ENCODE measurements at regions not wholly inside any gene's neighbourhood (a gene's known extent, or its start where the extent isn't known, plus 50 kb on each side); places are given as distances from the start of the nearest gene placed in this dataset.

DNA sequence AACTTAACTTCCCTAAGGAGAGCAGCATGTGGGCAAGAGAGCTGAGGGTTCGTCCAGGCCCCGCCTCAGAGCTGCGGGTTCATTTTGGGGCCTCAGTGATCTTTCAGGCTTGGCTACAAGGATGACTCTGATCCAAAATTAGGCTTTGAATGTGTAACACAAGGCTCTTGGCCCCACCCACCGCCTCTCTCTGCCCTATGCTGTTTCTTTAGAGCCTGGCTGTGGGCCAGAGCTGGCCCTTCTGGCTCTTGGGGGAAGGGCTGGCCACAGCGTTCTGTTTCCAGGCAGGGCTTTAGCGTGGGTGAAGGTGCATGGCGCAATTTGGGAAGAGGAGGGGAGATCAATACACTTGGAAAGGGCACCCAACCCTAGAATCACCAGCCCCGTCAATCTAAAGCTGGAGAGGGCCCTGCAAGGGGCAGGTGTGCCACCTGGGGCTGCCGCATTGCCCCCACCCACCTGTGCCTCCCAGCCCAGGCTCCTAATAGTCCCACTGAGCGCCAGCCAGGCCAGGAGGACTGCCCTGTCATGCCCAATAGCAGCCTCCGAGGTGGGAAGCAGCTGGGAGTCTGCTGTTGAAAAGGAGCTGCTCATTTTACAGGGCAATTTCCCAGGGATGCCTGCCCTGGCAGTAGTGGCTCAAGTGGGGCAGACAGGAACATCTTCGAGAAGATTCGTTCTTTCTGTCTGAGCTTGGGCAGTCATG is 84.5 kb upstream of the MAML3 start:
- no peak for FAIRE-seq
- Histone ChIP-seq H3K4me1 (ENCODE audit: control insufficient read depth in 3 of 3, insufficient read depth in 2 of 3, low read depth in 1 of 3, low read length in 2 of 3) (peaks cover 3 to 43% (median 3%) of the 10 kb centered on the region in 3 donors), H3K9me3 (ENCODE audit: control insufficient read depth in 2 of 2, insufficient read depth in 1 of 2, low read depth in 1 of 2, low read length in 1 of 2) (no peaks in the 10 kb centered on the region), H3K36me3 (ENCODE audit: control insufficient read depth in 3 of 3, insufficient read depth in 2 of 3, low read depth in 1 of 3, low read length in 3 of 3) (no peaks in the 10 kb centered on the region), H3K27me3 (ENCODE audit: control insufficient read depth in 3 of 3, insufficient read depth in 3 of 3, low read length in 3 of 3) (no peaks in the 10 kb centered on the region), H3K4me3 (ENCODE audit: low read depth in 1 of 3, low read length in 3 of 3) (no peak overlapping the region), H3K27ac (ENCODE audit: low read depth in 1 of 3, low read length in 2 of 3) (peak overlapping the region; percentile 45 to 73 (median 69))
- DNase-seq, result peak; percentile 23 to 72
- 13 to 44% (median 40%) methylated on average over 12 to 13 of the region's 13 CpGs for WGBS, 3 donors

DNA sequence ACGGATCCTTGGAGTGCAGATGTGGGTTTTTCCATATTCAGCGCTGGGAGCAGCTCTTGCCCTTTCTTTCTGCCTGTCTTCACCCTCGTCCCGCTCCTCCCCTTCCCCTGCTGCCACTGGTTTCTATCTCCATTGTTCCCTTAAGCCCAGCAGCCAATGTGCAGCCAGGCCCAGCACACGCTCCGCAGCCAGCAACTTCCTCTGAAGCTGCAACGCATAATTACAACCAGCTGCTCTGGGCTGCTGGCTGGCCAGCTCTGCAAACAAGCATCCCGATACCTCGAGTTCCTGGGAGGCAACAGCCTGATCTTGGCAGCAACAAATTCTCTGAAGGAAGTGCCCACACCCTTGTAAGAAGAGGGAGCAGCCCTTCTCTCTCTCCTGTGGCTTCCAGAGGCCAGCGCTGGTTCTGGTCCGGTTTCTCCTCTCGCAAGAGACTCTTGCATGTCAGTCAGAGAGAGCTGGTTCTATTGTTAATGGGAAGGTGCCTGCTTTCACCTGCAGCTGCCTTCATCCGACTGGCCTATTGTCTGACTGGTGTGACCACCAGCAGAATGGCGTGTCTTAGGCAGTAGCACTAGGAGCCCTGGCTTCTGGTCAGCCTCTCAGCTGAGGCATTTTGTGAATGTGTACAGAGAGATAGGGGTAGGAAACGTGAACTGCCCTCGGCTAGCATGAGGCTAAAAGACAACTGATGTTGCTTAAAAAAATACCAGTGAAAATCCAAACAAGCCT is 83.8 kb upstream of the MAML3 start:
- no peak for FAIRE-seq
- Histone ChIP-seq H3K4me3 (ENCODE audit: low read depth in 1 of 3, low read length in 3 of 3) (no peak overlapping the region), H3K27me3 (ENCODE audit: control insufficient read depth in 3 of 3, insufficient read depth in 3 of 3, low read length in 3 of 3) (no peaks in the 10 kb centered on the region), H3K27ac (ENCODE audit: low read depth in 1 of 3, low read length in 2 of 3) (peak overlapping the region; percentile 45 to 73 (median 69)), H3K36me3 (ENCODE audit: control insufficient read depth in 3 of 3, insufficient read depth in 2 of 3, low read depth in 1 of 3, low read length in 3 of 3) (no peaks in the 10 kb centered on the region), H3K9me3 (ENCODE audit: control insufficient read depth in 2 of 2, insufficient read depth in 1 of 2, low read depth in 1 of 2, low read length in 1 of 2) (no peaks in the 10 kb centered on the region), H3K4me1 (ENCODE audit: control insufficient read depth in 3 of 3, insufficient read depth in 2 of 3, low read depth in 1 of 3, low read length in 2 of 3) (peaks cover 3 to 36% (median 3%) of the 10 kb centered on the region in 3 donors)
- 9 to 26% (median 21%) methylated on average over 16 of the region's 16 CpGs for WGBS, 3 donors
- DNase-seq, result peak; percentile 49 to 73

DNA sequence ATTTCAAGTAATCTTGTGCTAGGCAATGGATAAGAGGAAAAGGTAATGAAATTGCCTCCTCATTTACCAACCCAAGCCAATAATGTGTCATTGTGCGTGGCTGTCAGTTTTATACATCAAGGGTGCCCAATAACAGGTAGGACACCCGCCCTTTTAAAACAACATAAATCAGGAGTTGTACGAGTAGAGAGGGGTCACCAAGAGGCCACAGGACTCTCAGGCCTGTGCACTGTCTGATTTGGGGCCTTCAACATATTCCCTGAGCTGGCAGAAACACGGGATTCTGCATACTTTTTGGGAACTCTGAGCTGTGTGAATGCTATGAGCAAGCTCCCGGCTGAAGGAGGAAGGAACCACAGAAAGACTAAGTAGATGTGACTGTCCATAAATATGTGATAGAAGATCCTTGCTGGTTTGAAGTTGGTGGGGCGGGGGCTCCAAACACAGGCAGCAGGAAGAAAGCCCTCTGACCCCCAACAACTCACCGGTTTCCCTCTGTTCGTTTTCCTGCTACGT is 82.7 kb upstream of the MAML3 start:
- Histone ChIP-seq H3K9me3 (ENCODE audit: control insufficient read depth in 2 of 2, insufficient read depth in 1 of 2, low read depth in 1 of 2, low read length in 1 of 2) (no peaks in the 10 kb centered on the region), H3K4me3 (ENCODE audit: low read depth in 1 of 3, low read length in 3 of 3) (no peak overlapping the region), H3K36me3 (ENCODE audit: control insufficient read depth in 3 of 3, insufficient read depth in 2 of 3, low read depth in 1 of 3, low read length in 3 of 3) (no peaks in the 10 kb centered on the region), H3K4me1 (ENCODE audit: control insufficient read depth in 3 of 3, insufficient read depth in 2 of 3, low read depth in 1 of 3, low read length in 2 of 3) (peaks cover 0 to 26% (median 3%) of the 10 kb centered on the region in 3 donors), H3K27ac (ENCODE audit: low read depth in 1 of 3, low read length in 2 of 3) (peak overlapping the region in 1 of 3 donors; percentile 20), H3K27me3 (ENCODE audit: control insufficient read depth in 3 of 3, insufficient read depth in 3 of 3, low read length in 3 of 3) (no peaks in the 10 kb centered on the region)
- DNase-seq (no peak), FAIRE-seq (no peak)
- 73 to 76% (median 74%) methylated on average over 9 of the region's 9 CpGs for WGBS, 3 donors

DNA sequence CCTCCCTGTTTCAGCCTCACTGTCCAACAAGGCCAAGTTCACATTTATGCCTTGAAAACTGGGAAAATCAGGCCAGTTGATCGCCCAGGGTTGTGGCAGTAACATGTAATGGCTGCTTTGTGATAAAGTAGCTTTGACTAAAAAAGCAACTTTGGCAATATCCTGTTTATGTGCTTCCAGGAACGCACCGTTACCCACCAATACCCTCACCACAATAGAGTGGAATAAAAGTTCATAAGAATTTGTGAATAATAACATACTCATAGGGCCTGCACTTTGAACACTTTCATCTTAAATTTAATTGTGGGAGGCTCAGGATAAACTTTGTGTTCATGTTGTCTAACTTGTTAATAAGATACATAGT is 80.7 kb upstream of the MAML3 start:
- no peaks in the 10 kb centered on the region for H3K27me3 ChIP-seq (ENCODE audit: control insufficient read depth in 3 of 3, insufficient read depth in 3 of 3, low read length in 3 of 3)
- no peak overlapping the region for H3K27ac ChIP-seq (ENCODE audit: low read depth in 1 of 3, low read length in 2 of 3)
- WGBS, 3 donors, result 74 to 88% (median 80%) methylated on average over 3 of the region's 3 CpGs
- DNase-seq, result no peak
- FAIRE-seq, result no peak
- no peaks in the 10 kb centered on the region for H3K9me3 ChIP-seq (ENCODE audit: control insufficient read depth in 2 of 2, insufficient read depth in 1 of 2, low read depth in 1 of 2, low read length in 1 of 2)
- H3K4me1 ChIP-seq (ENCODE audit: control insufficient read depth in 3 of 3, insufficient read depth in 2 of 3, low read depth in 1 of 3, low read length in 2 of 3), result peaks cover 0 to 21% (median 3%) of the 10 kb centered on the region in 3 donors
- no peaks in the 10 kb centered on the region for H3K36me3 ChIP-seq (ENCODE audit: control insufficient read depth in 3 of 3, insufficient read depth in 2 of 3, low read depth in 1 of 3, low read length in 3 of 3)
- no peak overlapping the region for H3K4me3 ChIP-seq (ENCODE audit: low read depth in 1 of 3, low read length in 3 of 3)

DNA sequence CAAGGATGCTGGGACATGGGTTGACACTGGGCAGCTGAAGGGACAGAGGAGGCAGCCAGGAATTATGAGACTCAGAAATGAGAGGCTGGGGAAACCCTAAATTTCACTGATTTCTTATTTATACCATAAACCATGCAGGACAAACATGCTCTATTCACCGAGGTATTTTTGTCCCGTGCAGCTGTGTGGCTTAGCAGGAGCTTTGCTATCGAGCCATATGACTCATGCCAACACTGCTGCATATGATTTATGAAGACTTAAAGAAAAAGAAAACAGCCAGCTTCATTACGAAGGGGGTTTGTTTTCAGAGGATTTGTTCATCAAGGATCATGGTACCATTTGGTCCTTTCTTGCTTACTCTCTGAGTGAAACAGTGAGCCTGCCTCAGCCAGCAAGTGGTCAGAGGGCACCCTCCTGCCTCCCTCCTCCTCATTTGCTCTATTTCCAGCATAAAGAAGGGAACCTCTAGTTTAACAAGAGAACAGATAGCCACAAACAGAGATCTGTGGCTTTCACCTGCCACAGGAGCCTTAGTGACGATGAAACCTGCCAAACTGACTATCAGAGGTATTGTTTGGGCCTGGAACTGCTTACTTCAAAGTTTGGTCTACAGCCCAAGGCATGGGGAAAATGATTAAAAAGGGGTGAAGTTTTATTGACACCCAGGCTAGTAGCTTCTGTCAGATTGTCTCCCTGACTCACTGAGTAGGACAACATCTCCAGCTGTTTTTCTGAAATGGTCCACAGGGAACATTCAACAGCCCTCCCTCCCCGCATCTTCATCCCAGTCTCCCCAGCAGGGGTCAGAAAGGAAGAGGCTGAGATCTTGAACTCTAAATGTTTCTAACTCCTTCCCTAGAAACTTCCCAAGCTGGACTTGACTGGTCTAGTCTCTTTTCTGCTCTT is 80.1 kb upstream of the MAML3 start:
- DNase-seq, result no peak
- Histone ChIP-seq H3K27ac (ENCODE audit: low read depth in 1 of 3, low read length in 2 of 3) (no peak overlapping the region), H3K36me3 (ENCODE audit: control insufficient read depth in 3 of 3, insufficient read depth in 2 of 3, low read depth in 1 of 3, low read length in 3 of 3) (no peaks in the 10 kb centered on the region), H3K9me3 (ENCODE audit: control insufficient read depth in 2 of 2, insufficient read depth in 1 of 2, low read depth in 1 of 2, low read length in 1 of 2) (no peaks in the 10 kb centered on the region), H3K4me1 (ENCODE audit: control insufficient read depth in 3 of 3, insufficient read depth in 2 of 3, low read depth in 1 of 3, low read length in 2 of 3) (peaks cover 0 to 21% (median 3%) of the 10 kb centered on the region in 3 donors), H3K4me3 (ENCODE audit: low read depth in 1 of 3, low read length in 3 of 3) (no peak overlapping the region), H3K27me3 (ENCODE audit: control insufficient read depth in 3 of 3, insufficient read depth in 3 of 3, low read length in 3 of 3) (no peaks in the 10 kb centered on the region)
- 61 to 68% (median 66%) methylated on average over 6 of the region's 6 CpGs for WGBS, 3 donors
- no peak for FAIRE-seq

DNA sequence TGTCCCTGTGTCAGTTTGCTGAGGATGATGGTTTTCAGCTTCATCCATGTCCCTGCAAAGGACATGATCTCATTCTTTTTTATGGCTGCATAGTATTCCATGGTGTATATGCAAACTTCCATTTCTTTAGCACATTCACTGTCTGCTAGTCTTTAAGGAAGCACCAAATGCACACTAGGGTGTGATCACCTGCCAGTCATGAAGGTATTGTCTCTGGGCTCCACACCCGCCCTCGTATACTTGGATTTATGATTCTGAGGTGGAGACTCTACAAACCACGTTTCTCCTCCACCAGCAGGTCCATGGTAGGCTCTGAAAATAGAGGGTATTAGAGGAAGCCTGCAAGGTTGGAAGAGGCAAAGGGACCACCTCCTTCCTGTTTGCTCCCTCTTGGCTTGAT is 75.9 kb upstream of the MAML3 start:
- Histone ChIP-seq H3K27ac (ENCODE audit: low read depth in 1 of 3, low read length in 2 of 3) (no peak overlapping the region), H3K4me3 (ENCODE audit: low read depth in 1 of 3, low read length in 3 of 3) (no peak overlapping the region), H3K36me3 (ENCODE audit: control insufficient read depth in 3 of 3, insufficient read depth in 2 of 3, low read depth in 1 of 3, low read length in 3 of 3) (no peaks in the 10 kb centered on the region), H3K27me3 (ENCODE audit: control insufficient read depth in 3 of 3, insufficient read depth in 3 of 3, low read length in 3 of 3) (no peaks in the 10 kb centered on the region), H3K9me3 (ENCODE audit: control insufficient read depth in 2 of 2, insufficient read depth in 1 of 2, low read depth in 1 of 2, low read length in 1 of 2) (no peaks in the 10 kb centered on the region), H3K4me1 (ENCODE audit: control insufficient read depth in 3 of 3, insufficient read depth in 2 of 3, low read depth in 1 of 3, low read length in 2 of 3) (no peaks in the 10 kb centered on the region)
- WGBS, 3 donors, result 53 to 71% (median 56%) methylated on average over 3 of the region's 3 CpGs
- DNase-seq, result no peak
- FAIRE-seq, result no peak

DNA sequence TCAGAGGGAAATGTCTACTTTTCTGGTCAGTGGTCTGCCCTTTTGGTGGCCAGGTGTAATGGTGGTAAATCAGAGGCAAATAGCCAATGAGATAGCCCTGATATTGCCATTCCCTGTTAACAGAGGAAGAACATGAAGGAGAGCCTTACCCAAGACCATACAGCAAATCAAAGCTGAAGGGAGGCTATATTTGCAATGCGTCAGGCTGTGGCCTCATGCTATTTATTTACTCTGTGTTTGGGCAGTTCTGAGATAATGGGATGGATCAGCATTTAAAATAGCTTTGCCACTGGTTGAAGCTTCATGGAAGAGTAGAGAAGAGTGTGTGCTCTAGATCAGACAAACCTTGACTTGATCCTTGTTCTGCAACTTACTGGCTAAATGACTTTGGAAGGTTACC is 73.3 kb upstream of the MAML3 start:
- Histone ChIP-seq H3K9me3 (ENCODE audit: control insufficient read depth in 2 of 2, insufficient read depth in 1 of 2, low read depth in 1 of 2, low read length in 1 of 2) (no peaks in the 10 kb centered on the region), H3K4me1 (ENCODE audit: control insufficient read depth in 3 of 3, insufficient read depth in 2 of 3, low read depth in 1 of 3, low read length in 2 of 3) (no peaks in the 10 kb centered on the region), H3K27ac (ENCODE audit: low read depth in 1 of 3, low read length in 2 of 3) (no peak overlapping the region), H3K27me3 (ENCODE audit: control insufficient read depth in 3 of 3, insufficient read depth in 3 of 3, low read length in 3 of 3) (no peaks in the 10 kb centered on the region), H3K36me3 (ENCODE audit: control insufficient read depth in 3 of 3, insufficient read depth in 2 of 3, low read depth in 1 of 3, low read length in 3 of 3) (no peaks in the 10 kb centered on the region), H3K4me3 (ENCODE audit: low read depth in 1 of 3, low read length in 3 of 3) (no peak overlapping the region)
- FAIRE-seq, result no peak
- no peak for DNase-seq
- WGBS, 3 donors, result 93 to 100% (median 94%) methylated on average over 1 of the region's 1 CpG

All from small intestine (tissue), 7 donors.